ENCODE measurements at regions not wholly inside any gene's neighbourhood (a gene's known extent, or its start where the extent isn't known, plus 50 kb on each side); places are given as distances from the start of the nearest gene placed in this dataset.
"Not testable (repeated sequence)": the region's sequence is repeated elsewhere in the genome, so short reads cannot be mapped to it uniquely, and the experiment has no call there.

DNA sequence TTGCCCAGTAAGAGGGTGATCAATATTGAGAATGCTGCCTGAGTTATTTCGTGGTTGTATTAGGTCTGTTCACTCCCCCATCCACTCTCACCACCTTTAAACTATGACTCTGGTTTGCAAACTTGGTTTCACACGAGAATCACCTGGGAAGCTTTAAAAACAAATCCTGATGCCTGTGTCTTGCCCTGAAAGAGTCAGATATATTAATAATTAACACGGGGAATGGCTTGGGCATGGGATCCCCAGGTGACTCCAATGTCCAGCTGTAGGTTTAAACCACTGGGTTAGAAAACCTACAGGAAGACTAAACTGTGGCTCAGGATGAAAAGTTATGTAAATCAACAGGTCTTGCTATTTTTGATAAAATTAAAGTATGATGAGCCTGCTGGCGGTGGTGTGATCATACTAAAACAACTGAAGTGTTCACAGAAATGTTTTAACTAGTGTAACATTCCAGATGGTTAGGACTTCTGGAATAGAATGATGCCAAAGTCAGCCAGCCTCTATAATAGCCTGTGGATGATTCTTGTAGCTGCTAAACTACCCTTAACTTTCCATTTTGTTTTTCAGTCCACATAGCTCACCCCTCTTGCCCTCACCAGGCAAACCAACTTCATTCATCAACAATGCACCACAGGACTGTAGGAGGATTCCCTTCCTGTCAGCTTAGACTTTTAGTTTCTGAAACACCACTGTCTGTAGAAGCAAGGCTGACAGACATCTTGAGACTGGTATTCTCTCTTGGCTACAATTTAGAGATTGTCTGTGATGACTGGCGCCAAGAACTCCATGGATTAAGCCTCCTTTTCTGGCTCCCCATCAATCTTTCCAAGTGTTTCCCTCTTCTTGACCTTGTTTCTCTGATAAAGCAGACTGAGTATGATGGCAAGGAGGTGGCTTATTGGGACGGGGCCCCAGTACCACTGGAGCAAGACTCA lies 119.1 kb upstream of the ADAMTS9 start:
- no peak for DNase-seq (ENCODE audit: low spot score)

DNA sequence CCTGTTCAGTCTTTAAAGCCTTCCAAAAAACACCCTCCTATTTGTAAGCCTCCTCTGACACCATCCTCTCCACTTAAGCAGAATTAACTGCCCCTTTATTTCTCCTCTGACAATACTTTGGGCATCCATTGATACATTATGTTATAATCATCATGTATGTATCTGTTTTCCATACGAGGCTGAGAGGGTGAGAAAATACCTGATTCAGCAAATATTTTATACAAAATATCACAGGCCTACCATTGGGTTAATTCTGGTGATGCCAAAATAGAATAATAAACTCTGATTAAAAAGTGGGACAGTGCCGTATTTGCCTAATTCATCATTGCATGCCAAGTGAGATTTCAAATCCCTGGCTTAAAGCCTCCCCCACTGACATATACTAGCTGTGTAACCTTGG lies 118.2 kb upstream of the ADAMTS9 start:
- no peak for DNase-seq (ENCODE audit: low spot score)

DNA sequence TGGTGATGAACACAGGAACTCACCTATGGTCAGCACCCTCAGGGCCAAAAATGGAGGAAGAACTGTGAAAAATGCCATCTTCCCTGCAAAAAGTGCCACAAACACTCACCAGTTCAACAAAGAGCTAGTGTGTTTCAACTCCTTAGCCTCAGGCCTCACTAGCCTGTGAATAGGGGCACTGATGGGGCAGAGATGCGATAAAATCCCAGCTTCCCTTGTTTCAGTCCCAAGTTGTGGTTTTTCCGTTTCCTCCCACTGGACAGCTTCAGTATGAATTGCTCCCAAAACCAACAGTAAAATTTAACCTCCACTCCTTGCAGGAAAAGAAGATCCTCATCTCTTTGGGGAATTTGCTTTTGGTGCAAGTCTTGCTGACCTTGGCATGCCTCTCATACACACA lies 117.4 kb upstream of the ADAMTS9 start:
- DNase-seq (ENCODE audit: low spot score) = no peak

DNA sequence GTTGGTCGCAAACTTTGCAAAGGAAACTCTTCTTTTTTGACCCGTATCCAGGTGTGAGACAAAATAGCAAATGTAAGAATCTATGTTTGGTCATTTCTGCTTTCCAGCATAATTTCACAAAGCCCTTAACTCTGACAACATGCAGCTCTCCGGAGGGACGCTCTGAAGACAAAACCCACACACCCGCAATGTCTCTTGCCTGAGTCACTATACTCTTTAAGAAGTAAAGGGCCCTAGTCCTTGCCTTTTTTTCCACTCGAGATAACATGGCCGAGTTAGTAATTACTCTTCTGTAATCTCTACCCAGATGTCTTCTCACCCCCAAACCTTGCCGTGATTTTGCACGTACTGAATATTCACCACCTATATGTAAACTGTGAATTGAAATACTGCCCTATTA lies 115.7 kb upstream of the ADAMTS9 start:
- DNase-seq (ENCODE audit: low spot score) = no peak

DNA sequence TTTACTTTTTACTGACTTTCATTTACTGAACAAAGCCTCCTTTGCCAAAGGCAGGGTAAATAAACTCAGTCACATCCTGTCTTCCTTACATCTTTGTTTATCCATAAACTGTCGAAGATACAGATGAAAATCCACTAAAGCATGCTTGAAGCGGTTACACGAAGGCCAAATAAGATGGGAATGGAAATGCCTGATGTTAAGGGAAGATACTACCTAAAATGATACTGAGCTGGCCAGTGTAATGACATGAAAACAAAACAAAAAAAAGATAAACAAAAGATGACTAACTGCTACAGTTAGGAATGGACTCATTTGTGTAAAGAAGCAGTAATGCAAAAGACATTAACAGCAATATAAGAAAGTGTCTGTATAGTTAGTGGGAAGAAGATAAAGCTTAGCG lies 114.7 kb upstream of the ADAMTS9 start:
- DNase-seq (ENCODE audit: low spot score) = no peak

DNA sequence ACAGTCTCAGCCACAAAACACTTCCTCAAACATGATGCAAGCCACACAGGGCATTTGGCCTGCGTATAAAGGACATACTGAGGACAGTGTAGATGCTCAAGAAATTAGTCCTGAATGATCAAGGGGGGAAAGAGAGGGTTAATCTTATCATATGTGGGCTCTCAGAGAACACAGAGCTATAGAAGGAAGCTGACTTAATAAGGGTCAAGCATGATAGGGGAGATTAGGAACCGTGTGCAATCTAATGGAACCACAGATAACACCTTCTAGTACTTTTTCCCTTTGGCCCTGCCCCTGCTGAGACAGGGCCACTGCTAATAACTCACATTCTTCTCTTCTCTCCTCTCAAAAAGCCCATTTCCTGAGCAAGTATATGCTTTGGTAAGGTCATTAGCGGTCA lies 114.1 kb upstream of the ADAMTS9 start:
- DNase-seq (ENCODE audit: low spot score) = no peak

DNA sequence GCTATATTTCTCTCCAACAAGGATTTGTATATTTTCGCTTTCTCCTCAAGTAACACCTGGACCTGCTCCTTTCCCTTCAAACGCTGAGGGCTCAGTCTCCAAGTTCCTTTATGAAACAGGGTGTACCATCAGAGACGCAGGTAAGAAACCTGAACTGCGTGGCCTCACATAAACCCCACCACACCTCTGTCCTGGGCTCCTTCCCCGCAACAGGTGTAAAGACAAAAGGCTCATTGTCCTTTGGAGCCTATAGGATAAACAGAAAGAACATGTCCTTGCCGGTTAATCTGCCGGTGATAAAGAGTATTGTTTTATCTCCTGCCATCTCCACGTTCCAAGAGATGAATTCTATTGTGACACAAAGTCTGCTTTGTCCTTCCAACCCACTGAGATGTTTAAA lies 111.8 kb upstream of the ADAMTS9 start:
- no peak for DNase-seq (ENCODE audit: low spot score)

DNA sequence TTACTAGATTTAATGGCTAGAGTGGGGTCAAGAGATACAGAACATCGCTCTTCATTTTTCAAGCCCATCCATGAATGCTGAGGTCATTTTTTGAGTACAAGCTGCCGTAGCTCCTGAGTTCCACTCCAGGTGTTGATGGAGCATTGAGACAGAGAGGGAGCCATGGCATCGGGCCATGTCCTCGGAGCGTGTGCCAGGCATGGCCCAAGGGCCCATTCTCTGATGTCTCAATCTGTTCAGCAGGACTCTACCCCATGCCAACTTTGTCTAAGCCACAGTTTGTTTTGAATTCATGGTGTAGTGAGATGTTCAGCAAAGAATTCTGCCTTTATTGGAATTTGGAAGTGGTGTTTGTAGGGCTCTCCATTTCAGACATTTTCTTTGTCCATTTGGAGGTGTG lies 110.5 kb upstream of the ADAMTS9 start:
- no peak for DNase-seq (ENCODE audit: low spot score)

DNA sequence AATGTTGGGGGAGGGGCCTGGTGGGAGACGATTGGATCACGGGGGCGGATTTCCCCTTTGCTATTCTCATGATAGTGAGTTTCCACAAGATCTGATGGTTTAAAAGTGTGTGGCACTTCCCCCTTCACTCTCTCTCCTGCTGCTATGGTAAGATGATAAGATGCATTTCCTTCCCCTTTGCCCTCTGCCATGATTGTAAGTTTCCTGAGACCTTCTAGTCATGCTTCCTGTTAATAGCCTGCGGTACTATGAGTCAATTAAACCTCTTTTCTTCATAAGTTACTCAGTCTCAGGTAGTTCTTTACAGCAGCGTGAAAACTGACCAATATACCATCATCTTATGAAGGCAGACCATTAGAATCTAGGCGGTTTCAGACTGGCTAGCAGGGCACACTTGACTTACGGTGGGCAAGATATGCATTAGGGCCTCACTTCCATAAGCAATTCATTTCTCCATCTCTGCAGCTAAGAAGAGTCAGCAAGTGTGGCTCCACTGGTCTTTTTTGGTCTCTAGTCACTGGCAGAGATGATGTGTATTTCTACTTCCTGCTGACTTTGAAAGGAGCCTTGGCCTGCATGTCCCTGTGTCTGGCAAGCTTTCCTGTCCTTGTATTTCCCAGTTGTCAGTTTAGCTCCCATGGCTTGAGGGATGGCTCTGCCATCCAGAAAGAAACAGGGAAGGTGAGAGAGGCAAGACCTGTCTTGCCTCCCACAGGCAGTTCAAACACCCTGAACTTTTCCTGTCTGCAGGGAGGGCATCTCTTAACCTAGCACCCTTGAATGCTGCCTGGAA lies 109.0 kb upstream of the ADAMTS9 start:
- DNase-seq (ENCODE audit: low spot score) = no peak

DNA sequence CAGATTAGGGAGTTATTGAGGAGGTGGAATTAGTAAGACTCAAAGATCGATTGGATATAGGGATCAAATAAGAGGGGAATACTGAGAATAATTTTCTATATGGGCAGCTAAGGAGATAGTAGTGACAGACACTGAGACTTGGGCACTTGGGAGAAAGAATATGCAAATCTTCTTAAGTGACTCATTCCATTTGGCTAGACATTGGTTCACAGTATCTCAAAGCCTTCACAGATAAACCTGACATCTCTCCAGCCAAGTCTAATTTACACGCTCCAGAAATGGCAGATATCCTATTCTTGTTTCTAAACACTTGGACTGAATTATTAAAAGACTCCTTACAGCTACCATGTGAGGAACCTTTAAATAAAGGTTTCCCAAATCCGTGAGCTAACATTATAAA lies 104.6 kb upstream of the ADAMTS9 start:
- DNase-seq (ENCODE audit: low spot score) = no peak

DNA sequence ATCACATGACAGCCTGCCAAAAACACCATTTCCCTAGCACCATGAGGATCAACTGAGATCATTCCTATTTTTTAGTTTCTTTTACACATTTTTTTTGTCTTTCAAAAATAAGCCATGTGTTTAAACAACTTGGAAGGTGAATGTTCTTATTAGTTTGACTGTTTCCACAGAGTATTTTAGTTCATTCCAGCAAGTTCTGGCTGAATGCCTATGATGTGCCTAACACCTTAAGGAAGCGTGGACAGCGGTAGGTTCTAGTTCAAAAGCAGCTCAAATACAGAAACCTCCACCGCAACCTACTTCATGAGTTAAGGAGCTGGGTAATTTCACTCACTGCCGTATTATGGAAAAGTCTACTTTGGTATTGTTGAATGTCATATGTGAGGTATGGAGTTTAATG lies 101.3 kb upstream of the ADAMTS9 start:
- DNase-seq (ENCODE audit: low spot score) = no peak

DNA sequence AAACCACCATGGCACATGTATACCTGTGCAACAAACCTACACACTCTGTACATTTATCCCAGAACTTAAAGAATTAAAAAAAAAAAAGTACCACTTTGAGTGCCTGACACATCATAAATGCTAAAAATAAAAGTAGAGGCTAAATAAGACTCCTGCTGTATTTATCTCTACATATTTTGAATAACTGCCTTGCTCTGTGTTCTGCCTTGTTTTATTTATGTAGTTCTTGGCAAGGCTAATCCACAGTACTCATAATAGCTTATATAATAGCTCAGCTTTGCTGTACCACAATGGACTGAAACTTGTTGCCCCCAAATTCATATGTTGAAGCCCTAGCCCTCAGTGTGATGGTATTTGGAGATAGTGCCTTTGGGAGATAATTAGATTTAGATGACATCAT lies 95.4 kb upstream of the ADAMTS9 start:
- DNase-seq (ENCODE audit: low spot score) = no peak

DNA sequence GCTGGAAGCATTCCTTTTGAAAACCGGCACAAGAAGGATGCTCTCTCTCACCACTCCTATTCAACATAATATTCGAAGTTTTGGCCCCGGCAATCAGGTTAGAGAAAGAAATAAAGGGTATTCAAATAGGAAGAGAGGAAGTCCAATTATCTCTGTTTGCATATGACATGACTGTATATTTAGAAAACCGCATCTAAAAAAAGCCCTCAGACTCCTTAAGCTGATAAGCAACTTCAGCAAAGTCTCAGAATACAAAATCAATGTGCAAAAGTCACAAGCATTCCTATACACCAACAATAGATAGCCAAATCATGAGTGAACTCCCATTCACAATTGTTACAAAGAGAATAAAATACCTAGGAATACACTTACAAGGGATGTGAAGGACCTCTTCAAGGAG lies 93.1 kb upstream of the ADAMTS9 start:
- not testable (repeated sequence) for DNase-seq (ENCODE audit: low spot score)

DNA sequence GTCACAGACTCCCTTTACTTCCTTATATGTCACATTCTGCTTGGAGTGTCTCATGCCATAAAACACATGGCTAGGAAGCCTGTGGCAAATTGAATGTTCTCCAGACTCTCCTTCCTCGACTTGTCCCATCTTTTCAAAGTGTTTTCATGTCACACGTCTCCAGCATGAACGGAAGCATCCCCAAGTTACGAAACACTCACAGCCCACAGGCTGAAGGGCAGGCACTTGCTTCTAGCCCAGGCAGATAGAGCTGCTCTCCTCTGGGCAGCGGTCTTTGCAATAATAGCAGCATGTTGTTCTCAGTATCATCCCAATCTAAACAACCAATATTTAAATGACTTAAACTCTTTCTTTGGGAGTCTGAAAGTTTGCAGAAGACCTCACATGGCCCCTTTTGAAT lies 85.3 kb upstream of the ADAMTS9 start:
- no peak for DNase-seq (ENCODE audit: low spot score)

DNA sequence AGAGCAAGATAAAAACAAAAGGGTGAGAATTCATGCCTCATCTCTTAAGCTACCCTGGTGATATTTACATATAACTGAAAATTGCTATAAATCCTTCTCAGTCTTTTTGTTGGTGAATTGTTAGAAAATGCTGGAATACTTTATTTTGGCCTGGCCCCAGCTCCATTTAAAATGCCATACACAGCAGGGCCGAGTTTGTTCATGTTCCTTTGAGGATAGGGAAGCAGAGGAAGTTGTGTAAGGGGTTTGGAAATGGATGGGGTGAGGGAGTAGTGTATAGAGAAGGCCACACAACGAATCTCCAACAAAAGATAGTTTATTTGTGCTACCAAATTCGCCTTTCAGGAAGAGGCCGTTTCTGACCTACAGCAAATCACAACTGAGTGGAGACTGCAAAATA lies 78.6 kb upstream of the ADAMTS9 start:
- no peak for DNase-seq (ENCODE audit: low spot score)

DNA sequence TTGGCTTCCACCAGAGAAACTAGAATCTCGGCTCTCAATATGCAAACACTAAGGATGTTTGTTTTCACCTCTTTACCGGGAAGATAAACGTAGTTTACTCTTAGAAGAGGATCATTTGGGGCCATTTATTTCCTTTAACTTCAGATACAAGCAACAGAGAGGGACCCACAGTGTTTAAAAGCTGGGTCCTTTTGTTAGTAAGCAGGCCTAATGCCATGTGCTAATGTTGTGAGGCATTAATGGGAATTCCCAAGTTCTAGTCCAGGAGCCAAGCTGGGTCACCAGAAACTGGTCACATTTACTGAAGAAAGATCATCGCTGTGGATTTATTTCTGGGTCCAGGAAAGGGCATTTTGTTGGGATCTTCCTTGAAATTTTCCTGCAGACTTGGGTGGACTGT lies 78.1 kb upstream of the ADAMTS9 start:
- no peak for DNase-seq (ENCODE audit: low spot score)

DNA sequence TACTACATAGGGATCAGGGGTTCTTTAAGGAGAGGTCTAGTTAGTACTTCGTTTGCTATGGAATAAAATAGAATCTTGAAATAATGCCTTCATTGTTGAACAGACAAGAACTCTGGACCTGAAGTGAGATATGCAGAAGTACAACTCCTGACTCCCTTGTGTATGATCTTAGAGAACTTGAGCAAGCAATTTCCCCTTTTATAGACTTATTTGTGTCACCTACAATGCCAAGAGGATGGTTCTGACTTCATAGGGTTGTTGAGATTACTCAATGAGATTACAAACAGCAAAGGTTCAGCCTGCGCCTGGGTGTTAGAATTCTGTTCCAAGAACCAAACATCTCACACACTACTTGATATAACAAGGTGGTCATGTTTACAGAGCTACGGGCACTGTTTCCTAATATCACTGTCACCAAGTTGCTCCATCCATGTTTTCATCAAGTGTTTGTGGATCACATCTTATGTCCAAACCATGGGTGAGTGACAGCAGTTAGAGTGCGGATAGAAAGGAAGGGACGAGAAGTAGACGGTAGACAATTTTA lies 76.7 kb upstream of the ADAMTS9 start:
- no peak for DNase-seq (ENCODE audit: low spot score)

DNA sequence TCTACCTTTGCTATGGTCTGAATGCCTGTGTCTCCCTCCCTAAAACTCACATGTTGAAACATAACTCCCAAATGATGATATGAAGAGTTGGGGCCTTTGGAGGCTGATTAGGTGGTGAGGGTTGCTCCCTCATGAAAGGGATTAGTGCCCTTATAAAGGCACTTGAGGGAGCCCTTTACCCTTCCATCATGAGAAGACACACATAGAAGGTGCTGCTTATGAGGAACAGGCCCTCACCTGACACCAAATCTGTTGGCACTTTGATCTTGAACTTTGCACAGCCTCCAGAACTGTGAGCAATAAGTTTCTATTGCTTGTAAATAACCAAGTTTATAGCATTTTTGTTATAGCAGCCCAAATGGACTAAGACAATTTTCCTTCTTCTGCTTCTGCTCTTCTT lies 76.2 kb upstream of the ADAMTS9 start:
- DNase-seq (ENCODE audit: low spot score) = no peak

DNA sequence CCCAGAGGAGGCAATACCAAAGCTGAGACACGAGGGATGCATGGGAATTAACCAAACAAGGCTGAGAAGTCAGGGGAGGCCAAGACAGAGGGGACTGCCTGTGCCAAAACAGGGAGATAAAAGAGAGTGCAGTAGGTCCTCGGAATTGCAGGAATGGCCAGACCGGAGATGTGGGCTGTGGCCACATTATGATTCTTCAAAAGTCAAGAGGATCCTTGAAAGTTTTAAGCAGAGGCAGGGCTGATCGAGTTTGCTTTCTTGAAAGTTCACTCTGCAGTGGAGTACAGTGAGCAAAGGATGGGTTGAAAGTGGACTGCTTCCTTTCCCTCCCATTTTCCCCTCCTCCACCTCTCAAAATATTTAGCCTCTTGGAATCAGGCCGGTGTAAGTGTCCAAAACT lies 73.9 kb upstream of the ADAMTS9 start:
- DNase-seq (ENCODE audit: low spot score) = no peak

DNA sequence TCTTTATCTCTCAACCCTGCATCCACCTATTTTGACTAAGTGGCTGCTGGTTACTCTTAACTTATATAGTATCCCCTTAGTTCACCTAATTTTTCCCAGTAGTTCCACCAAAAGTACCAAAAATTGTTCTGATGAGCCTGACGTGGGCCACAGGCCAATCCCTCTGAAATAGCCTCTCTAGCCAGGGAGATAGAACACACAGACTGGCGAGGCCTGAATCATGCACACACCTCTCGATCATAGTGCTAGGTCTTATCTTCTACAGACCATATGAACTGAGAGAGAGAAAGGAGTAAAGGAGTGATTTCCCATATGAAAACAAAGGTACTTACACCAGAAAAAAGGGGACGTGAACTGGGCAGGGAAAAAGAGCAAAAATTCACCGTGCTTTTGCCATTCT lies 72.5 kb upstream of the ADAMTS9 start:
- DNase-seq (ENCODE audit: low spot score) = no peak

DNA sequence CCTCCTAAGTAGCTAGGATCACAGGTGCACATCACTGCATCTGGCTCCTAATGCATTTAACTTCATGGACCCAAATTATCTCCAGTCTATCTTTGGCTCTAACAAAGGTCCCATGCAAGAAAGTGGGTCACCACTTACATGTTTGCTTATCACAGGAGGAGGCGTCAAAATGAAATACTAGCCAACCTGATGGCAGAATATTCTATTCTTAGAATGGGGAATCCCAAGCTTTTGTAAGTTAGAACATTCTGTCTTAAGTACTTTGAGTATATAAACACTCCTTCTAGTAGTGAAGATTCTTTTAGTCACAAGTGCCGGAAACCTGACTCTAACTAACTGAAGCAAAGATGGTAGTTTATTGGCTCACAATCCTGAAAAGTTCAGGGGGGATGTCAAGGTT lies 72.0 kb upstream of the ADAMTS9 start:
- DNase-seq (ENCODE audit: low spot score) = no peak

DNA sequence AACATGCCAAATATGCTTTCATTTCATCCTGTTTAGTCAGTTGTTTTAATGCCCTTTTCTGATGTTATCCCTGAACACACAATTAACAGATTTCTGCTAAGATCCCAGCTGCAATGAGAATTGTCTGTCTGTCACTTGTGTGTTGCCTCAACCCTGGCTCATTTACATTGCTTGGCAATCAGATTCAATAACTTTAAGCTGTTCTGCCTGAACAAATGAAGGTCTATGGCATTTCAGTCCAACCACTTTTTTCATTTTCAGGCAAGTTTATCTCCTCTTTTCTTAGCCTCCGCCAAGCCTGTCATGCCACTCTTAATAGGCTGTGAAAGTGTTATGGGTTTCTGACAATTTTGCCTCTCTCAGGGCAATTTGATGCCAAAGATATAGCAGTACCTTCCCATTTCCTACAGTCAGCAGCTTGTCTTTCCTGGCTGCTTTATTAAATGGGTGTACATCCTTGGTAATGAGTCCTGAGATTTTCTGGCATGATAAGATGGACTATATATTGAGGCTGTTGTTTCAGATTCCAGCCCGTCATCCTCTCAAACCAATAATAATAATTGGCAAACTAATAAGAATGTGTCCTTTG lies 68.7 kb upstream of the ADAMTS9 start:
- no peak for DNase-seq (ENCODE audit: low spot score)
